GM18909 (cell line): ENCODE measurements at regions not wholly inside any gene's neighbourhood (a gene's known extent, or its start where the extent isn't known, plus 50 kb on each side); places are given as distances from the start of the nearest gene placed in this dataset.

Source experiments
- ATAC-seq: cut with Tn5 transposase; IDR thresholded peaks from one replicate; pipeline ENCODE4 v1.9.1; 2021; ENCODE audit warnings: mild to moderate bottlenecking; ENCODE audit not compliant: unreplicated experiment, poor library complexity

GRCh38 chr2:60652832-60653340, 99.4 kb upstream of the BCL11A start:
- no peak for ATAC-seq

- no peak for ATAC-seq
These were observed 98.4 kb upstream of the PAPOLG start for GRCh38 chr2:60657673-60658072.

GRCh38 chr2:60659026-60659425, 97.0 kb upstream of the PAPOLG start:
- ATAC-seq: no peak

DNA sequence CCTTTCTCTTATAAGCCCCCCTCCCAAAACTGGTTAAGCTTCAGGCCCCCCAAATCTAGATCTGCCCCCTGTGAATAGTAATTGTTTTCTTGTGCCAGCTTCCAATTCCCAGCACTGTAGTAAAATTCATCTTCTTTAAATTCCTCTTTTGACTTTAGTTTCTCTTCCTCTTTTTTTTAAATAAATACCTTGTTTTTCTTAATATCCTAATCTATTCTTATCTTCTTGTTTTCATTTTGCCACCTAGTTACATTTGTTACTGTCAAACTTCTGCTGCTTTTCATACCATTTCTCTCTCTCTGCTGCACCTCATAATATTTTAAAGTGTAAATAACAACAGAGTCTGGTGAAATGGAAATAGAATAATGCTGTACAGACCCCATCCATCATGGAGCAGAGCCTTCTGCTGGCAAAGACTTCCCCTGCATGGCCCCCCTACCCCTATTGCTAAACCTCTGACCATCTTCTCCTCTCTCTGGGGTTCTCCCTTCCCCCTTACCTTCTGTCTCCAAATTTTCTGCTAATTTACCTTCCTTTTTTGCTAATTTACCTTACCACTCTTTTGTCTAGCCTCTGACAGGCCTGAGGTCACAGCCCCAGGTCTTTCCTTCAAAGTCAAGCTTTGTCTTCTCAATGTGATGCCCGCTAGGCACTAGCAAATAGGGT, 94.9 kb upstream of the PAPOLG start:
- no peak for ATAC-seq

DNA sequence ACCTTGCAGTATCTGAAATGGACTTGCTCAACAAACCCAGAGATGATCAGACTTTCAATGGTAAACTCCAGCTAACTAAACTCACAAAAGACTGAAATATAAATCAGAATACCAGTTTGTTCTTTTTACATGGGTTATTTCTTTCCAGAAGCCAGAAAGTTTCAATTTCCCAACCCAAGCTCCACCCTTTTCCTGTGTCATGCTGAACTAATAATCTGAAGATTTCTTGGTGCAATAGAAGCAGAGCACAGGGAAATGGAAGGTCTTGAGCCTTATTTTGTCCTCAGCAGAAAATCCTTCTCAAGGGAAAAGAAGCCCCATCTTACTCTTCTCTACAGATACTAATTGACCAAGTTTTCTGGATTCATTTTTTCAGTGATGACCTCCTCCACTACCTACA, 93.3 kb upstream of the PAPOLG start:
- no peak for ATAC-seq

DNA sequence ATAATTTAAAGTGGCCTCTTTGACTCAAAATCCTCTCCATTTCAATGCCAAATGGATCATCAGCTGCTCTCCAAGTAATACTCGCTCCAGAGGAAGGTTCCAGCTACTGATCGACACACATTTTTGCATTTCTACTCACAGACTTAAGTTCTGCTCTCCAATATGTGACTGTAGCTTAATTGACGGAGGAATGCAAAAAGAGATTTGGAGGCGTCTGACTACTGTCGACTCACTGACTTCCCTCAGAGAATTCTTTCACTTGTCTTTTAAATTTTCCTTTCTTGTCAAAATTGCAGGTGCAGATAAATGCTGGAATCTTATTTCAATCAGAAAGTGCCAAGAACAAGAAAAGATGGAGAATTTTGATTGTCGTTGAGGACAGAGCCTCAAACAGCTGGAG, 84.1 kb upstream of the PAPOLG start:
- no peak for ATAC-seq

DNA sequence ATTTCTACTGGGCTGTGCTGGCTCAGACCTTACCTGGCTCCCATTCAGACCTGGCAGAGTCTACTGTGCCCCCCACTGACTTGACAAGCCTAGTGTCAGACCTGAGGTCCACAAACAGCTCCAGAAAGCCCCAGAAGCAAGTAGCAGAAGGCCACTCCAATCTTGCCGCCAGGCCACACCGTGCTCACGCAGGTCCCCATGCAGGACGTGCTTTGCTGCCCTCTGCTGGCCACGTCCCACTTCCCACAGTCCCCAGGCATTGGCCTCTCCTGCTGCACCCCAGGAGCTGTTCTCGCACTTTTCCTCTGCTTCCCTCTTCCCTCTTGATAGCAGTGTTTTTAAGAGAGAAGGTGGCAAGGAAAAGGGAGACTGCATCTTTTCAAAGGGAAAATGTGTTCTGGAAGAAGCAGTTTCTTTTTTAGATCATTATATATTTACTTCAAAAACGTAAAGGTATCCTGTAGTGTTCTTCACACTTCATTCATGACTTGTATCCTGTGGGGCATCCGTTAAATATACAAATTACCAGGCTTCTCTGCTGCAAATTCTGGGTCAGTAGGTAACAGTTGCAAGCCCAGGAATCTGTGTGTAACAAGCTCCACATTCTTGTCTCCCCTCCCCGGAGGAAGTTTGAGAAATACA, 81.4 kb upstream of the PAPOLG start:
- peak; percentile 100 for ATAC-seq

DNA sequence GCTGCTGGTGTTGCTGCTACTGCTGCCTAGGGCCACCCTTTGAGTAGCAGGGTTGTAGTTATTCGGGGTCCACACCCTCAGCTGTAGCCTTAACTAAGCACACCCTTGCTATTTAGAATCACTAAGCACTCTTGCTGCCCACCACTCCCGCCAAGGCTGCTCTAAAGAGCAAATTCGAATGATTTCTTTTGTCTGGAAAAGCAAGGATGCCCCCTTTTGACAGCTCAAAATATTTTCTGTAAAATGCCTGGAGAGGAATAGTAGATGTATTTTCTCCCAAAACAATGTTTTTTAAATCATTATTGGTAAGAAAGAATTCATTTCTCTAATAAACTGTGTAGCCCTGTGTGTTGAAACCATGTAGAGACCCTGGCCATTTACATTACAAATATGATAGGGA, 80.8 kb upstream of the PAPOLG start:
- no peak for ATAC-seq

DNA sequence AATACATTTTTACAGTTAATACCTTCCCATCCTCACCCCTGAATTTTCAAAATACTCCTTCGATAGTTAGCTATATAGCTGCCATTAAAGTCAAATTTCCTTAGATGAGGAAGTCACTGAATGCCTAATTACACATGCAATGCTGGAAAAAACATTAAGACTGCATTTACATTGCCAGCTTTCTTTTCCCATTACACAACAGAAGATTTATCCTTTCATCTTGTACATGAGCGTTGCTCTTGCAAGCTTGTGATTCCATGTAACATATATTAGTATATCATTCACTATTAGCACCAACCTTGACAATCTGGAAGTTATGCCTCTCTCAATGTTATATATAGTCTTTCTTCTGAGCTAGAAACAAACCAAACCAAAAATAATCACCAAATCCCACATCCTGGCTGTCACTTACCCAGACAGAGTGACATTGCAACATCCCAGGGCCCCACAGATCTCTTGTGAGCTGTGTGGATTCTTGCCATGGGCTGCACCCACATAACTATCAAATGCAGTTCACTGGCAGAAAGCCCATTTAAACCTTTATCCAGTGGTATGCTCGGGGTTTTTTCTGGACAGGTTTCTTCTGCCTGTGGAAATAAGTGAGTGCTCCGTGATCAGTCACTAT, 79.2 kb upstream of the PAPOLG start:
- ATAC-seq: no peak

DNA sequence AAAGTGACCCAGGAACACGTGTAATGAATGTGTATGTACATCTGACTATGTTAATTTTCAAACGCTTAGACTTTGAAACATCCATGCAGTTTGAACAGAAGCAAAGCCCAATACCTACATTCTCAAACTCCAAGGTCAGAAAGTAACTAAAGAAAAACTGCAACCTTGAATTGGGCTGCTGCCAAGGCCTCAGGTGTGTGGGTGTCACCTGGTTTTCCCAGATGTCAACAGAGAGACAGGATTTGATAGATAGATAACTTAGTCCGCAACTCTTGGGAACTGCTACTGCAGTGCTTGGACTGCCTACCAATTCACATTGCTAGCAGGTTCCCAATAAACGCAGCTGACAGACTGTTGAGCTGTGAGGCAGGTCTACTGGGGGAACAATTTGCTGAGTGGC, 78.7 kb upstream of the PAPOLG start:
- no peak for ATAC-seq

GRCh38 chr2:60678551-60678950, 77.5 kb upstream of the PAPOLG start:
- ATAC-seq: no peak

DNA sequence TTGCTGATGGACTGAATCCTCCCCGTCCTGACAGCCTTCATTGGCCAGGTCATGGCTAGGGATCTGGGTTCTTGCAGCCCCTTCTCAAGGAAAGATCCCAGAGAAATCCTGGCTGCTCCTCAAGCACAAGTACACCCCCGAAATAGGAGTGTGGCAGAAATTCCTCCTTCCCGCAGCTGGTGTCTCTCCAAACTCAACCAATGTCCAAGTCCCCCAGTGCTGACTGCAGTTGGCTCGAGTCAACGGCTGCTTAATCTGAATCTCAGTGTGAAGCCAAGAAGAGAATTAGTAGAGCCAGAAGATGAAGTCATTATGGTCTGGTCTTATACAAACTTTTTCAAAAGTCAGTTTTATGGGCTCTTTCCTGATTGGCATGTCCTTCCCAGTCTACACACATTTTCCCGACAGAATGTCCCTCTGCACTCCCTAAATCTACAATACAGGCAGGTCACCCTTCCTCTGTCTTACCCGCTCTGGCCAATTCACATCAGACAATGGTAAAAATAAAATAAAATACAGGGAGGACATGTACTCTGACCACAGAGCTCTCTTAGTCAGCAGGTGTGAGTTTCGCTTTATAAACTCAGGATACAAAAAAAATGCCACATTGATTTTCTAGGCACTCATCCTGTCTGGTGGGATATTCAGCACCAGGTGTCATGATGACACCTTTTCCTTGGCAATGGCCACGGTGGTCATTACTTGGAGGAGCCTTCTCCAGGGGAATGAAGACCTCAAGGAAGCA, 76.9 kb upstream of the PAPOLG start:
- ATAC-seq: no peak

DNA sequence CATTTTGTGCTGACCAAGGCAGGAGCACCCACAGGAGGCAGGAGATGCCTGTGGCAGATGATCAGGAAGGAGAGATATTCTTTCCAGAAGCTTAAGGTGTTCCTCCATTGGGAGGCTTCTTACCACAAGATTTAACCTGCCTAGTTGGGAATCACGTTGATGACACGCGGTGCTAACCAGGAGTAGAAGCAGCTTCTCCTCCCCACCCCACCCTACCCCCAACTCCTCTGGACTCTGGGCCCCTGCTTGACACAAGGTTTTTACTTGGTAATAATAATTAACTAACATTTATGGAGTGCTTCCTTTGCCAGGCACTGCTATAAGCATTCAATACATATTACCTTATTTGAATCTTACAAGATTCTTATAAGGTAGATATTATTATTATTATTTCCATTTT, 62.5 kb upstream of the PAPOLG start:
- no peak for ATAC-seq

- no peak for ATAC-seq
These were observed 60.3 kb upstream of the PAPOLG start for GRCh38 chr2:60695793-60696192.

DNA sequence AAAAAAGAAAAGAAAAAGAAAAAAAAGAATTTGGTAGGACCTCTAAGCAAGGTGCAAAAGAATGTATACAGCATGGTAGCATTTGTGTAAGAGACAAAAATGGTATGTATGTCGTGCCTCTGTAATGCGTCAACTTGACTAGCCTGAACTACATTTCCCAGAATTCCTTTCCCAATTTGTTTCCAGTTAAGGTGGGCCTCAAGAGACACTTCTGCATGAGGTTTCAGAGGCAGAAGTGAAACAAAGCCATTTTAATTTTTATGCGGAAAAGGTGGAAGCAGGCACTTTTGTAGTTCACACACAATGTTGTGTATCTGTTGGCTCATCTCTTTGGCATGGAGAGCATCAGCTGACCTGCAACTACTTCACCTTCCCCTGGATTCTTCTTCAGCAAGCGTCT, 56.5 kb upstream of the PAPOLG start:
- no peak for ATAC-seq

- ATAC-seq: no peak
These were observed 50.0 kb upstream of the PAPOLG start for GRCh38 chr2:60706021-60706420.
